ENCODE measurements at regions not wholly inside any gene's neighbourhood (a gene's known extent, or its start where the extent isn't known, plus 50 kb on each side); places are given as distances from the start of the nearest gene placed in this dataset.

DNA sequence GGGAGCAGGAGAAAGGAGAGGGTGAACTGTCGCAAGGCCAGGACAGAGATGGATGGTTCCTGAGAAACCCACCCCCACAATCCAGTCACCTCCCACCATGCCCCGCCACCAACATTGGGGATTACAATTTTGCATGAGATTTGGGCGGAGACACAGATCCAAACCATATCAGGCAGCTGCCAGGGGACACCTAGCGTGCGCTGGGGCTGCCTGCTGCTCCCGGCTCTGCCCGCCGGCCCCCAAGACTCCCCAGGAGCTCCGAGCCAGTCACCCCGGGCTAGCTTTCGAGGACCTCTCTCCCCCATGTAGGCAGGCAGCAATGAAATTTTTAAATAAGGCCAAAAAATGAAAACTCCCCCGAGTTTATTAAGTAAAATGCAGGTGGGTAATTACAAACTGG is 111.7 kb downstream of the UNCX start:
- Histone ChIP-seq H3K9me3 (replicated peaks) (peaks cover 4% of the 10 kb centered on the region), H3K4me1 (no peaks in the 10 kb centered on the region), H3K27me3 (ENCODE audit: low read depth) (peaks cover 100% of the 10 kb centered on the region), H3K36me3 (no peaks in the 10 kb centered on the region), H3K4me3 (no peak overlapping the region), H3K27ac (replicated peaks) (no peak overlapping the region)
- TF ChIP-seq, protein P1, sequence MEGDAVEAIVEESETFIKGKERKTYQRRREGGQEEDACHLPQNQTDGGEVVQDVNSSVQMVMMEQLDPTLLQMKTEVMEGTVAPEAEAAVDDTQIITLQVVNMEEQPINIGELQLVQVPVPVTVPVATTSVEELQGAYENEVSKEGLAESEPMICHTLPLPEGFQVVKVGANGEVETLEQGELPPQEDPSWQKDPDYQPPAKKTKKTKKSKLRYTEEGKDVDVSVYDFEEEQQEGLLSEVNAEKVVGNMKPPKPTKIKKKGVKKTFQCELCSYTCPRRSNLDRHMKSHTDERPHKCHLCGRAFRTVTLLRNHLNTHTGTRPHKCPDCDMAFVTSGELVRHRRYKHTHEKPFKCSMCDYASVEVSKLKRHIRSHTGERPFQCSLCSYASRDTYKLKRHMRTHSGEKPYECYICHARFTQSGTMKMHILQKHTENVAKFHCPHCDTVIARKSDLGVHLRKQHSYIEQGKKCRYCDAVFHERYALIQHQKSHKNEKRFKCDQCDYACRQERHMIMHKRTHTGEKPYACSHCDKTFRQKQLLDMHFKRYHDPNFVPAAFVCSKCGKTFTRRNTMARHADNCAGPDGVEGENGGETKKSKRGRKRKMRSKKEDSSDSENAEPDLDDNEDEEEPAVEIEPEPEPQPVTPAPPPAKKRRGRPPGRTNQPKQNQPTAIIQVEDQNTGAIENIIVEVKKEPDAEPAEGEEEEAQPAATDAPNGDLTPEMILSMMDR (IDR thresholded peaks at IDR 0.05; ENCODE audit: borderline replicate concordance), result no peak
- DNase-seq, result no peak
- intact Hi-C loops (cut with micrococcal nuclease), result no loop called here

DNA sequence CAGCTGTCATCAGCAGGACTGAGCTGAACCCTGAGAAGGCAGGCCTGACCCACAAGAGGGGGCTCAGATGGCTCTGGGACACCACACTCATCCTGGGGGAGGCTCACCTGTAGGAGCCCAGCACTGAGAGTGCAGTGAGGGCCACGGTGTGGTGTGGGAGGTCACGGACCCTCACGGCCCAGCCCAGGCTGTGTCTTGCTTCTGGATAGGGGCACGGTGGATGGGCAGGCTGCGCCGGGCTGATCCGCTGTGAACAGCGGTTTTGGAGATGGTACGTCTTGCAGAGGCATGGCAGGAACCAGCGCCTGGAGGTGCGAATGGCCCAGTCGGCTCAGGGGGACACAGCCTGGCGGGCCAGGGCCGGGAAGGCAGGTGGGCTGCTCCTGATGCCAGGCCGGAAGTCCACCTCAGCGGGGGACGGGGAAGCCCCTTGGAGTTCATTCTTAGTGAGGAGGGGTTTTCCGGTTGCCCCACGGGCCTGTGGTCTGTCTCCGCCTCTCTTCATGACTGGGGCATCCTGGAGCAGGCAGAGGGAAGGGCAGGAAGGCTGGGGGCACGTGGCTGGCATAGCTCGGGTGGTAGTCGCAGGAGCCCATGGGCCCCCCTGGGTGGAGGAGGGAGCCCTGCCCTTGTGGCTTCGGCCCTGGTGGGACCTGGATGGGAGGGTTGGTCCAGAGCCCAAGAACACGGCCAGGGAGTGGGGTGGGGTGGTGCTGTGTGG is 112.5 kb downstream of the UNCX start:
- intact Hi-C loops (cut with micrococcal nuclease), result no loop called here
- H3K9me3 ChIP-seq (replicated peaks), result peaks cover 4% of the 10 kb centered on the region
- peaks cover 100% of the 10 kb centered on the region for H3K27me3 ChIP-seq (ENCODE audit: low read depth)
- no peak overlapping the region for H3K4me3 ChIP-seq
- no peak for DNase-seq
- TF ChIP-seq, protein P1 (IDR thresholded peaks at IDR 0.05; ENCODE audit: borderline replicate concordance), result no peak
- no peak overlapping the region for H3K27ac ChIP-seq (replicated peaks)
- no peaks in the 10 kb centered on the region for H3K36me3 ChIP-seq
- H3K4me1 ChIP-seq, result no peaks in the 10 kb centered on the region

DNA sequence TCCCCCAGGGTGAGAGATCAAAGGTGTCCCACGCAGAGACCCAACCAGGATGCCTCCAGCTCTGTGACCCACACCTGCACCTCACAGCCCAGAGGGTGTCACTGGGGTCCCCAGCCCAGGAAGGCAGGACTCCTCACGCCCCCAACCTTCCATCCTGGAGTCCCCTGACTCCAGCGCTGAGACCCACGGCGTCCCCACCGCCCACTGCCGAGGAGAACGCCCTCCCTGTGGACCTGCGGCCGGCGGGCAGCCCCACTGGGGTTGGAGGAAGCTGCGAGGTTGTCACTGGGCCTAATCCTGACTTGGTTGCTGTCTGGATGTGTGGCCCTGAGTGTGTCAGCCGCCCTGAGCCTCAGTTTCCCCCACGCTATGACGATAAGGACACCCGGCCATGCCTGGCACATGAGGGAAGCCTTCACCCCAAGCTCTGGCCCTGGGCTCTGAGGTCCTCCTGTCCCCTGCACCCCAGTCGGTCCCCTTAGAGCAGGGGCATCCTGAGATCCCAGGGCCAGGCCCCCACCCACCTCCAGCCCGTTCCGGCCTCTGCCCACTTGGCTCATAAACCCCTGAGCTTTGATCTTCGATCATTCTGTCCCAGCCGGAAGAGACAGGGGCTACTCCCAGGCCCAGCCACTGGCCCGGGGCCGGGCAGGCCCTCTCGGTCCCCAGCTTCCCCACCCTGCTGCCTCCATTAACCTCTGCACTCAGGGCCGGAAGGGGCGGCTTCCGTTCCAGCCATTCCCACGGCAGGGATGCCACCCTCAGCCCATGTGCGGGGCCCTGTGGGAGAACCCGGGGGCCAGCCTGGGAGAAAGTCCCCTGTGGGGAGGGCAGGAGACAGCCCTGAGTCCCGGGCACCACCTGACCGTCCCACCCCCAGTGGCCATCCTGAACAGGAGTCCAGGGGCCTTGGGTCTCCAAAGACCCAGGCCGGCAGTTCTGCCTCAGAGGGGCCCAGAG is 113.2 kb downstream of the MICALL2 start:
- no peaks in the 10 kb centered on the region for H3K36me3 ChIP-seq
- intact Hi-C loops (cut with micrococcal nuclease), result no loop called here
- peaks cover 100% of the 10 kb centered on the region for H3K27me3 ChIP-seq (ENCODE audit: low read depth)
- TF ChIP-seq, protein P1 (IDR thresholded peaks at IDR 0.05; ENCODE audit: borderline replicate concordance), result no peak
- H3K4me3 ChIP-seq, result no peak overlapping the region
- DNase-seq, result no peak
- H3K4me1 ChIP-seq, result no peaks in the 10 kb centered on the region
- H3K27ac ChIP-seq (replicated peaks), result no peak overlapping the region
- peaks cover 4% of the 10 kb centered on the region for H3K9me3 ChIP-seq (replicated peaks)

DNA sequence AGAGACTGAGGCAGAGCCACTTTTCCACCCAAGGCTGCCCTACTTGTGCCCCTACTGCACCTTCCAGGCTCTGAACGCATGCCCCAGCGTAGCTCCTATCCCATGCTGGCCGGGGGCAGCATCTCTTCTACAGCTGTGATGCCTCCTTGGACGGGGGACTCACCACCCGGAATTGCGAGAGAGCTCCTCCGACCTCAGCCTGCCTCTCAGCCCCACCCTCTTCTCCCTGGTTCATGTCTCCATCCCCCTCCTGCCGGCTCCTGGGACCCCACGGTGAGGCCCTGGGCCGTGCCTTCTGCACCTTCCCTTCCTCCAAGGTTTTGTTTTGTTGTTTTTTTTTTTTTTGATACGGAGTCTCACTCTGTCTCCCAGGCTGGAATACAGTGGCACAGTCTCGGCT is 112.4 kb downstream of the MICALL2 start:
- H3K4me1 ChIP-seq, result no peaks in the 10 kb centered on the region
- TF ChIP-seq, protein P1 (IDR thresholded peaks at IDR 0.05; ENCODE audit: borderline replicate concordance), result no peak
- H3K36me3 ChIP-seq, result no peaks in the 10 kb centered on the region
- intact Hi-C loops (cut with micrococcal nuclease), result no loop called here
- DNase-seq, result no peak
- peaks cover 4% of the 10 kb centered on the region for H3K9me3 ChIP-seq (replicated peaks)
- H3K27ac ChIP-seq (replicated peaks), result no peak overlapping the region
- no peak overlapping the region for H3K4me3 ChIP-seq
- H3K27me3 ChIP-seq (ENCODE audit: low read depth), result peaks cover 100% of the 10 kb centered on the region

DNA sequence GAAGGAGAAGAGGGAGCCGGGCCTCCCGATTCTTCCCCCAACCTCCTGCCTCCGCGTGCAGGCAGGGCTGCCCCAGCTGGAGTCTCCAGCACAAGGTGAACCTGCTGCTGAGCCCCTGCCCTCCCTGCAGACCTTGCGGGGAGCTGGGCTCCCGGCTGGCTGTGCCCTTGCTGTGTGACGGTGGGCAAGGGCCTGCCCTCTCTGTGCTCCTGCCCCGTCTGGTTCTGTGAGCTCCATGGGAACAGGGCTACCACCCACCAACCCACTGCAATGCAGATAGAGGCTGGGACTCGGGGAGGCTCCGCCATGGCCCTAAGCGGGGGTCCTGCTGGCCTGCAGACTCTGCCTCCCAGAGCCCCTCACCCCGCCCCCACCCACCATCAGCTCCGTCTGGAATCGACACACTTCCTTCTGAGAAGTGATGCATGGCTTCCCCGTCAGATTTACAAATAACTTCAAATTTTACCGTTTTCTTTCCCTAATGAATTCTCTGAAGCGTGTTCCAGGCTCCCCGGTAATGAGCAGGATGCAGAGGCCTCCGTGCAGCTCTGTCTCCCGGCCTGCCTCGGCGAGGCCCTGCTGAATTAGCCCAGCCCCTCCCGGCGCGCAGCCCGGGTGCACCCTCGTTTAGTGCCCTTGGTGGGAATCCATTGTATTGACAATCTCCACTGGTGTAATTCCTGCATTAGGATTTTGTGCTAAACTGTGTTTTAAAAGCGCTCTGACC is 111.0 kb downstream of the MICALL2 start:
- Histone ChIP-seq H3K4me1 (no peaks in the 10 kb centered on the region), H3K36me3 (no peaks in the 10 kb centered on the region), H3K27me3 (ENCODE audit: low read depth) (peaks cover 100% of the 10 kb centered on the region), H3K9me3 (replicated peaks) (no peaks in the 10 kb centered on the region), H3K4me3 (no peak overlapping the region), H3K27ac (replicated peaks) (no peak overlapping the region)
- TF ChIP-seq, protein P1 (IDR thresholded peaks at IDR 0.05; ENCODE audit: borderline replicate concordance), result no peak
- DNase-seq, result no peak
- intact Hi-C loops (cut with micrococcal nuclease), result no loop called here
